ENCODE measurements at regions not wholly inside any gene's neighbourhood (a gene's known extent, or its start where the extent isn't known, plus 50 kb on each side); places are given as distances from the start of the nearest gene placed in this dataset.
"Not testable (repeated sequence)": the region's sequence is repeated elsewhere in the genome, so short reads cannot be mapped to it uniquely, and the experiment has no call there.

- not testable (repeated sequence) for TF ChIP-seq CTCF, POLR2A (IDR thresholded peaks at IDR 0.05)
These were observed 104.3 kb downstream of the TBC1D26 start for GRCh38 chr17:15836249-15836982.

All from Peyer's patch (tissue), 4 donors.